HCT116 (cell line): ENCODE measurements at regions not wholly inside any gene's neighbourhood (a gene's known extent, or its start where the extent isn't known, plus 50 kb on each side); places are given as distances from the start of the nearest gene placed in this dataset.

Source experiments
- ATAC-seq: fragments of 200-7000 bp; cut with Tn5 transposase; 2 replicates; pipeline ENCODE4 v1.9.1; 2020; ENCODE audit warnings: mild to moderate bottlenecking, moderate library complexity
- BruUV-seq: library from RNA; stranded (reverse); fragments of 400-500 nt; replicated peaks from 2 replicates; lab custom pipeline; 2021; lab: Mats Ljungman, UMichigan
- CTCF ChIA-PET: fragments of 300-600 bp; sonication (Branson Sonifier 250); formaldehyde crosslinking; loops from one replicate; lab custom pipeline; 2021; ENCODE audit warnings: antibody characterized with exemption; lab: Charles Lee
- POLR2A ChIA-PET: fragments of 300-600, 350-600 bp; sonication (Branson Sonifier 250); formaldehyde crosslinking; loops from one replicate; lab custom pipeline; 2021; ENCODE audit warnings: antibody characterized with exemption; lab: Charles Lee
- RAD21 ChIA-PET, 2 experiments: fragments of 300-600 bp; sonication (Branson Sonifier 250); formaldehyde crosslinking; loops; one replicate each; lab custom pipeline; 2023; ENCODE audit warnings: low total read pairs in 2 of 2; ENCODE audit not compliant: uncharacterized antibody in 2 of 2, unreplicated experiment in 2 of 2, low non-redundant PET in 1 of 2; lab: Charles Lee
- DNase-seq: peaks from one replicate; pipeline ENCODE4 v3.0.0-alpha.2; 2010; ENCODE audit warnings: low read depth, low spot score
- H2AFZ ChIP-seq: fragments of 200-600 bp; shearing (Covaris generic), sonication (generic); 2 replicates; pipeline ENCODE4 v1.6.1; 2017; ENCODE audit warnings: low read depth, mixed run types, mixed read lengths, antibody characterized with exemption, low read length; ENCODE audit not compliant: poor library complexity, severe bottlenecking
- H3K27ac ChIP-seq: 2 replicates; pipeline ENCODE4 v1.5.1; 2012; ENCODE audit warnings: low read depth, low read length
- H3K27me3 ChIP-seq: fragments of 200-600 bp; sonication (generic); 2 replicates; pipeline ENCODE4 v1.6.1; 2016; ENCODE audit warnings: mixed run types, low read length, mixed read lengths; ENCODE audit not compliant: insufficient read depth
- H3K36me3 ChIP-seq, 2 experiments: fragments of 200-500 bp in 1 of 2; fragments of 200-600 bp in 1 of 2; sonication (Bioruptor generic) in 1 of 2; sonication (generic) in 1 of 2; 2 replicates each; pipeline versions ENCODE4 v1.5.1 to v1.6.1; 2014 to 2016; ENCODE audit warnings: low read length in 2 of 2, inconsistent platforms in 1 of 2, mixed read lengths in 1 of 2, mixed run types in 1 of 2; ENCODE audit not compliant: insufficient read depth in 2 of 2, control insufficient read depth in 1 of 2
- H3K4me1 ChIP-seq, 2 experiments: fragments of 200-600 bp in 1 of 2; sonication (generic) in 1 of 2; 2 replicates each; pipeline versions ENCODE4 v1.5.1 to v1.6.1; 2012 to 2017; ENCODE audit warnings: low read length in 2 of 2, inconsistent platforms in 1 of 2, mild to moderate bottlenecking in 1 of 2, mixed read lengths in 1 of 2, mixed run types in 1 of 2, moderate library complexity in 1 of 2; ENCODE audit not compliant: insufficient read depth in 2 of 2, control insufficient read depth in 1 of 2
- H3K4me2 ChIP-seq: fragments of 200-600 bp; sonication (generic); 2 replicates; pipeline ENCODE4 v1.6.1; 2017; ENCODE audit warnings: mixed run types, low read length, mixed read lengths
- H3K4me3 ChIP-seq, 2 experiments: fragments of 200-600 bp in 1 of 2; sonication (generic) in 1 of 2; replicated peaks in 1 of 2; 2 replicates each; pipeline ENCODE4 v1.5.1; 2011 to 2016; ENCODE audit warnings: low read length in 2 of 2, control low read depth in 1 of 2, low read depth in 1 of 2, mild to moderate bottlenecking in 1 of 2, mixed read lengths in 1 of 2, mixed run types in 1 of 2
- H3K79me2 ChIP-seq: fragments of 200-600 bp; sonication (generic); 2 replicates; pipeline ENCODE4 v1.6.1; 2017; ENCODE audit warnings: mild to moderate bottlenecking, mixed run types, low read length, moderate library complexity, mixed read lengths; ENCODE audit not compliant: insufficient read depth
- H3K9ac ChIP-seq: fragments of 200-600 bp; sonication (generic); 2 replicates; pipeline ENCODE4 v1.6.1; 2016; ENCODE audit warnings: low read length, mixed read lengths
- H3K9me2 ChIP-seq: fragments of 200-600 bp; sonication (generic), shearing (Covaris generic); 2 replicates; pipeline ENCODE4 v1.6.1; 2017; ENCODE audit warnings: mixed run types, mild to moderate bottlenecking, moderate library complexity; ENCODE audit not compliant: insufficient read depth
- H3K9me3 ChIP-seq, 2 experiments: fragments of 200-500 bp in 1 of 2; fragments of 200-600 bp in 1 of 2; sonication (Bioruptor generic) in 1 of 2; sonication (generic) in 1 of 2; 2 replicates each; pipeline ENCODE4 v1.6.1; 2014 to 2017; ENCODE audit warnings: low read length in 2 of 2, mixed read lengths in 2 of 2, inconsistent platforms in 1 of 2, low read depth in 1 of 2, mild to moderate bottlenecking in 1 of 2, mixed run types in 1 of 2, moderate library complexity in 1 of 2; ENCODE audit not compliant: control insufficient read depth in 1 of 2, insufficient read depth in 1 of 2
- H4K20me1 ChIP-seq: fragments of 200-600 bp; sonication (generic), shearing (Covaris generic); 2 replicates; pipeline ENCODE4 v1.6.1; 2017; ENCODE audit warnings: mixed run types, mild to moderate bottlenecking, moderate library complexity; ENCODE audit not compliant: insufficient read depth
- EZH2 ChIP-seq: fragments of 200-600 bp; sonication (generic); IDR thresholded peaks from 2 replicates; pipeline ENCODE4 v1.6.1; 2017; ENCODE audit warnings: antibody characterized with exemption, mixed run types
- EZH2phosphoT487 ChIP-seq: fragments of 200-600 bp; IDR thresholded peaks from 2 replicates; pipeline ENCODE4 v1.6.1; 2018; ENCODE audit warnings: antibody characterized with exemption, borderline replicate concordance
- FOSL1 ChIP-seq: IDR thresholded peaks from 2 replicates; pipeline ENCODE4 v1.6.1; 2012; ENCODE audit warnings: low read depth
- JUND ChIP-seq: IDR thresholded peaks from 2 replicates; pipeline ENCODE4 v1.6.1; 2012
- POLR2AphosphoS5 ChIP-seq: IDR thresholded peaks from 2 replicates; pipeline ENCODE4 v1.6.1; 2011; ENCODE audit warnings: mild to moderate bottlenecking, low read depth, low read length, moderate library complexity
- ZBTB33 ChIP-seq: IDR thresholded peaks from 2 replicates; pipeline ENCODE4 v1.6.1; 2011; ENCODE audit warnings: mild to moderate bottlenecking, low read length, moderate library complexity; ENCODE audit not compliant: insufficient replicate concordance; ENCODE audit errors: extremely low read depth
- intact Hi-C: fragments of 100-400 bp; cut with micrococcal nuclease; formaldehyde crosslinking; loops from 2 replicates; pipeline ENCODE4 v1.10.0; 2022
- TF ChIP-seq, protein P1 (sequence below): IDR thresholded peaks from 2 replicates; pipeline ENCODE4 v1.6.1; 2012; ENCODE audit warnings: low read depth

DNA sequence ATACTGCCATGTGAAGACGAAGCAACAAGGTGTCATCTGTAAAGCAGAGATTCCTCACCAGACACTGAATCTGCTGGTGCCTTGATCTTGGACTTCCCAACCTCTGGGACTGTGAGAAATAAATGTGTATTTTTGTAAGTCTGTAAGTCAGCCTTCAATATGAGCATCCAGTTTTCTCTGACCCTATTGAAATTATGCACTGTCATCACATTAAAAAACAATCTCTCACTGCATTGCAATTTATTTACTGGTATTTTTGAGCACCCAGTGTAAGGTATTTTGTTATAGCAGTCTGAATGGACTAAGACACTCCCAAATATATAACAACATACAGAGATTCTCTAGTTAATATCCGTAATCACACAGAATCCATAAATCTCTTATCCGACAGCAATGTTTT is 77.5 kb upstream of the CDK6 start:
- CTCF ChIA-PET: no interaction called here
- Histone ChIP-seq H3K27ac (no peak overlapping the region), H3K9me3 (no peaks in the 10 kb centered on the region), H3K4me2 (no peak overlapping the region), H3K4me1 (peaks cover 10 to 12% of the 10 kb centered on the region in 2 experiments), H3K9me2 (no peaks in the 10 kb centered on the region), H3K9ac (no peak overlapping the region), H3K79me2 (no peaks in the 10 kb centered on the region), H4K20me1 (no peaks in the 10 kb centered on the region), H3K36me3 (no peaks in the 10 kb centered on the region), H3K4me3 (no peak overlapping the region), H3K27me3 (no peaks in the 10 kb centered on the region), H2AFZ (no peak overlapping the region)
- DNase-seq (no peak), ATAC-seq (no peak)
- intact Hi-C loops: no loop called here
- POLR2A ChIA-PET: no interaction called here
- no TSS peak for BruUV-seq
- TF ChIP-seq FOSL1 (no peak), POLR2AphosphoS5 (no peak), ZBTB33 (no peak), EZH2phosphoT487 (no peak), EZH2 (no peak), JUND (no peak)
- TF ChIP-seq, protein P1, sequence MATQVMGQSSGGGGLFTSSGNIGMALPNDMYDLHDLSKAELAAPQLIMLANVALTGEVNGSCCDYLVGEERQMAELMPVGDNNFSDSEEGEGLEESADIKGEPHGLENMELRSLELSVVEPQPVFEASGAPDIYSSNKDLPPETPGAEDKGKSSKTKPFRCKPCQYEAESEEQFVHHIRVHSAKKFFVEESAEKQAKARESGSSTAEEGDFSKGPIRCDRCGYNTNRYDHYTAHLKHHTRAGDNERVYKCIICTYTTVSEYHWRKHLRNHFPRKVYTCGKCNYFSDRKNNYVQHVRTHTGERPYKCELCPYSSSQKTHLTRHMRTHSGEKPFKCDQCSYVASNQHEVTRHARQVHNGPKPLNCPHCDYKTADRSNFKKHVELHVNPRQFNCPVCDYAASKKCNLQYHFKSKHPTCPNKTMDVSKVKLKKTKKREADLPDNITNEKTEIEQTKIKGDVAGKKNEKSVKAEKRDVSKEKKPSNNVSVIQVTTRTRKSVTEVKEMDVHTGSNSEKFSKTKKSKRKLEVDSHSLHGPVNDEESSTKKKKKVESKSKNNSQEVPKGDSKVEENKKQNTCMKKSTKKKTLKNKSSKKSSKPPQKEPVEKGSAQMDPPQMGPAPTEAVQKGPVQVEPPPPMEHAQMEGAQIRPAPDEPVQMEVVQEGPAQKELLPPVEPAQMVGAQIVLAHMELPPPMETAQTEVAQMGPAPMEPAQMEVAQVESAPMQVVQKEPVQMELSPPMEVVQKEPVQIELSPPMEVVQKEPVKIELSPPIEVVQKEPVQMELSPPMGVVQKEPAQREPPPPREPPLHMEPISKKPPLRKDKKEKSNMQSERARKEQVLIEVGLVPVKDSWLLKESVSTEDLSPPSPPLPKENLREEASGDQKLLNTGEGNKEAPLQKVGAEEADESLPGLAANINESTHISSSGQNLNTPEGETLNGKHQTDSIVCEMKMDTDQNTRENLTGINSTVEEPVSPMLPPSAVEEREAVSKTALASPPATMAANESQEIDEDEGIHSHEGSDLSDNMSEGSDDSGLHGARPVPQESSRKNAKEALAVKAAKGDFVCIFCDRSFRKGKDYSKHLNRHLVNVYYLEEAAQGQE: no peak
- RAD21 ChIA-PET: no interaction called here
